HUES6 (cell line): ENCODE measurements at regions not wholly inside any gene's neighbourhood (a gene's known extent, or its start where the extent isn't known, plus 50 kb on each side); places are given as distances from the start of the nearest gene placed in this dataset.

Experiments
- H3K27ac ChIP-seq: 2 replicates; pipeline ENCODE4 v1.7.0; 2013; ENCODE audit warnings: low read depth, mild to moderate bottlenecking, low read length, inconsistent platforms
- H3K27me3 ChIP-seq: 2 replicates; pipeline ENCODE4 v1.6.1; 2013; ENCODE audit warnings: low read length; ENCODE audit not compliant: control insufficient read depth, insufficient read depth
- H3K36me3 ChIP-seq: 2 replicates; pipeline ENCODE4 v1.6.1; 2013; ENCODE audit warnings: low read length; ENCODE audit not compliant: control insufficient read depth, insufficient read depth
- H3K4me1 ChIP-seq: 2 replicates; pipeline ENCODE4 v1.6.1; 2013; ENCODE audit warnings: low read length; ENCODE audit not compliant: control insufficient read depth, insufficient read depth
- H3K4me3 ChIP-seq: 2 replicates; pipeline ENCODE4 v1.5.1; 2013; ENCODE audit warnings: low read depth, low read length
- H3K9ac ChIP-seq: one replicate; pipeline ENCODE4 v1.6.1; 2013; ENCODE audit warnings: mild to moderate bottlenecking, low read length
- H3K9me3 ChIP-seq: 2 replicates; pipeline ENCODE4 v1.6.1; 2013; ENCODE audit warnings: low read depth, low read length; ENCODE audit not compliant: control insufficient read depth, insufficient read depth

DNA sequence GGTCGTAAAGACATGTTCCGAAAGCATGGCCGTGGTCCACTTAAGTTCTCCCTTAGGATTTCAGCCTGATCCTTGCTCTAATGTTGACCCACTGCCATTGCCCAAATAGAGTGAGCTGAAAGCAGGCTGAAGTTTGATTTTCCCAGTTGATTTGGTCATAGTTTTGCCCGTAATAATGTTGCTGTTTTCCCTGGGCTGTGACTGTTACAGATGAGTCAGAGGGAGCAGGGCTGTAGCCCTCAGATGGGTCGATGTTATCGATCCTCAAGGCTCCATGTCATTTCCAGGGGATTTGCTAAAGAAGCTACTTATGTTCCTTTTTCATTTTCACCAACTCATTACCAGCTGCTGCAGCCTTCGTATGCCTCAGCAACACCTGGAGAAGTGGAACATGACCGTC, 169.0 kb upstream of the ZFHX3 start:
- no peaks in the 10 kb centered on the region for H3K36me3 ChIP-seq
- no peaks in the 10 kb centered on the region for H3K27me3 ChIP-seq
- no peak overlapping the region for H3K4me3 ChIP-seq

DNA sequence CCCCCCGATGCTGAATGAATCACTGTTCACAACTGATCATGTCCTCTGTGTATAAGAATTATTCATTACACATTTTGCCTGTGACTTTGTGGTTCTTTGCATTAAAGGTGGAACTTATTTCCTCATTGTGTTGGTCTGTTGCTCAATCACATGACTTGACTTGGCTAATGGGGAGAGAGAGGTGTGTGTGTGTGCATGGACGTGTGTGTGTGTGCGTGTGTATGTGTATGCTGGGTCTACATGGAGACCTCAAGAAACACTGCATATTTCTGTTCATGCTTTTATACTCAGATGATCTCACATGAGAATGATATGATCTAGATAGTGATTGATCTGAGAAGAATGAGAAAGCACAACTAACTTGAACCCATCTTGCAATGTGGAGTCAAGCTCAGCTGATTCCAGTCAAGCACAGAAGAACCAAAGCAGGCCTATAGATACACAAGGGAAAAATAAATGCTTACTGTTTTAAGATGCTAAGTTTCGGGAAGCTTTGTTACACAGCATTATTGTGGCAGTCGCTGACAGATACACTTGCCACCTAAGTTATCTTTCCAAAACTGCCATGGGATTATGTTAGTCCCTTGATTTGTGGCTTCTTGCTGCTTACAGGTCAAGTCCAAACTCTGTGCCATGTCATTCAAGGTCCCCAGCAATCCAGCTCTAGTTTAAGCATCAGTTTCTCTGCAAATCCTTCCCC, 167.9 kb upstream of the ZFHX3 start:
- no peak overlapping the region for H3K27ac ChIP-seq
- peaks cover 9% of the 10 kb centered on the region; the same call in 1 of the 2 replicates for H3K4me1 ChIP-seq
- H3K9ac ChIP-seq = no peak overlapping the region
- no peaks in the 10 kb centered on the region for H3K36me3 ChIP-seq
- H3K27me3 ChIP-seq = no peaks in the 10 kb centered on the region
- H3K4me3 ChIP-seq = no peak overlapping the region
- H3K9me3 ChIP-seq = peaks cover 9% of the 10 kb centered on the region

More for the DNA sequence above, 169.0 kb upstream of the ZFHX3 start:
- peaks cover 9% of the 10 kb centered on the region; the same call in 1 of the 2 replicates for H3K4me1 ChIP-seq
- H3K27ac ChIP-seq = no peak overlapping the region
- no peak overlapping the region for H3K9ac ChIP-seq
- peaks cover 9% of the 10 kb centered on the region for H3K9me3 ChIP-seq

DNA sequence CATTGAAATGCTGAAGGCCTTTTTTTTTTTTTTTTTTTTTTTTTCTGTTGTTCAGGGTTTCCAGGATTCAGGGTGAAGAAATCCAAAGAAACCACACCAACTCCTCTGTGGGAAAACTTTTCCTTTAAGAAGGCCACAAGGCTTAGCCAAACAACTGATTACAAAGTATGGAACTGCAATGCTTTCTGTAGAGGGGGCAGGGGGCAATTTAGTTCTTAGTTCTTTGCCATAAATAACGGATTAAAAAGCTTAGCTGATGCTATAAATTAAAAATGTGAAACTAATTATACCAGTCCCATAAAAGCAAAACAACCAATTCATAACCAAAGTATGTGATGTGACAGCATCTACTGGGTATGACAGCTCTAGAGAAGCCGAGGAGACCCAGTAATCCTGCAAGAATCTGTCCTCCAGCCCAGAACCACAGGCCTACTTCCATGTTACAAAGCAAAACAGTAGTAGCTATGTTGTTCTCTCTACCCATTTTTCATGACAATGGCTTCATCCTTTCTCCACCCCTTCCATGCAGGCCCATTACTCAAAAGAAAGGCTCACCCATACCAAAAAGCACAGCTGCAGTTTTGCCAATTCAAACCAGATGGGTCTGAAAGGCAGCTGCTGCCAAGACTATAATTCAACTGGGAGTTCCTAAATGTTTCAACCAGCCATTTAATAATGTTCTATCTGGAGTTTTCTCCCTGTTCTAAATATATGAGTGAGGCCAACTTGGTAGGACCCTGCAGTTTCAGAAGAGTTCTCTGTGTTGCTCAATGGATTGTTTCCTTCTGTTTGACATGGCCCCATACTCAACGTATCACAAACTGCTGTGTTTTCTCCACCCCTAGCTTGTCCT, 167.1 kb upstream of the ZFHX3 start:
- H3K9ac ChIP-seq = no peak overlapping the region
- H3K27me3 ChIP-seq = no peaks in the 10 kb centered on the region
- H3K36me3 ChIP-seq = no peaks in the 10 kb centered on the region
- H3K4me1 ChIP-seq = peaks cover 9% of the 10 kb centered on the region; the same call in 1 of the 2 replicates
- no peak overlapping the region for H3K4me3 ChIP-seq
- H3K9me3 ChIP-seq = peaks cover 9% of the 10 kb centered on the region
- H3K27ac ChIP-seq = no peak overlapping the region

DNA sequence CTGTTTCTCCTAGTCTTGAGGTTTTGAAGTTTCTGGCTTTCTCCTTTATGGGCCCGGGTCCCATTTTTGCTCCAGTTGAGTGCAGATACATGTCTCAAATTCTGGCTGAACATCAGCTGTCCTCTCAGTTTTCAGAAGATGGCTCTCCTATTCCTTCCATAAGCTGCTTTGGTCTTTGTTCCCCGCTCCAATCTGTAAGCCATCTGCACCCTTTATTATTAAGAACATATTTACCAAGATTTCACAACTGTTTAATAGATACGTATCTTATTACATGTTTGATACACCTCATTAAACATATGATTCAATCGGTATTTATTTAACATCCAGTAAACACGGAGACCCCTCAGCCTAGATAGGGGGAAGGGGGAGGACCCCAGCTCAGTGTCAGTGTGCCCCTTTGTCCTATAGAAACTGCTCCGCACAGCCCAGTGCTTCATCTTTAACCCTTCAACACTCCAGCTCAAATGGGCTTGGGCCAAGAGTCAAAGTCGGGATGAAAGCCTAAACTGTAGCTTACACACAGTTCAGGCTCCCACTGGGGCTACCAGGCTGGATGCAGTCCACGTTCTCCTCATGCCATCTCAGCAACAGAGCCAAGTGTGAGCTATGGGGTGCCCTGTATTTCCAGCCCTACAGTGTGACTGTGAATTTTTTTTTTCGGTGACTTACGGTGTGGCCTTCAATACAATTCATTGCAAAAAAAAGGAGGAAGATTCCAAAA, 166.0 kb upstream of the ZFHX3 start:
- no peak overlapping the region for H3K4me3 ChIP-seq
- no peak overlapping the region for H3K27ac ChIP-seq
- no peak overlapping the region for H3K9ac ChIP-seq
- H3K4me1 ChIP-seq = peaks cover 9% of the 10 kb centered on the region; the same call in 1 of the 2 replicates
- no peaks in the 10 kb centered on the region for H3K27me3 ChIP-seq
- H3K36me3 ChIP-seq = no peaks in the 10 kb centered on the region
- H3K9me3 ChIP-seq = peaks cover 9% of the 10 kb centered on the region

DNA sequence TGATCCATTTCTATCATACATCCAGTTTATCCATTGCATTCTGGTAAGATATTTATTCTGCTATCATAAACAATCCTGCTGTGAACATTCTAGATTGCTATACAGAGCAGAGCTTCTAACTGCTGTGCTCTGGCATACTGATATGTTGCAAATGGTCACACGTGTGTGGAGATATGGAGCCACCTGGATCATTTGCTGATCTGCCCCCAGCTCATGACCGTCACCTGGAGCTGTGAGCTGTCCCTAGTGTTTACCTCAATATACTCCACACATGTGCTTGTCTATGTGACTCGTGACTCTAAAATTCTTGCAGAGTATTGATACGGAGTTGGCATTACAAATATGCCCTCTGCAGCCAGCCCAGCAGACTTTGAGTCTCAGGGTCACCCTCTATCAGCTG, 164.5 kb upstream of the ZFHX3 start:
- no peaks in the 10 kb centered on the region for H3K27me3 ChIP-seq
- H3K9ac ChIP-seq = no peak overlapping the region
- H3K4me3 ChIP-seq = no peak overlapping the region
- H3K27ac ChIP-seq = no peak overlapping the region
- H3K9me3 ChIP-seq = peaks cover 9% of the 10 kb centered on the region
- H3K4me1 ChIP-seq = peaks cover 9% of the 10 kb centered on the region; the same call in 1 of the 2 replicates
- H3K36me3 ChIP-seq = no peaks in the 10 kb centered on the region

DNA sequence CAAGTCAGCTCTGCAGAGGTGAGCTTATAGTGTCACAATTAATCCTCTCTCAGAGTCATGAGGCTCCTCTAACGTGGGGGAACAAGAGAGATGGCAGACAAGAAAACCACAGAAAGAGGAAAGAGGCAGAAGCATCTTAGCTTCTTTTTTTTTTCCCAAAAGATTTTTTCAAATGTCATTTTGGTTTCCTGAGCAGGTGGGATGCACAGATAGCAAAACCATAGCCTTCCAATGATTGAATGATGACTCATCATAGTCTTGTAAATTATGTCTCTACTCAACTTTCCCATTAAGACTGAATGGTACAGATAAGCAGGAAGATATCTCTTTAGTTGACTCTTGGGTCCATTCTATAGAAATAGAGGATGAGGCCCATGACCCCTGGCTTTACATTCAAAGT, 162.8 kb upstream of the ZFHX3 start:
- peaks cover 9% of the 10 kb centered on the region; the same call in 1 of the 2 replicates for H3K4me1 ChIP-seq

DNA sequence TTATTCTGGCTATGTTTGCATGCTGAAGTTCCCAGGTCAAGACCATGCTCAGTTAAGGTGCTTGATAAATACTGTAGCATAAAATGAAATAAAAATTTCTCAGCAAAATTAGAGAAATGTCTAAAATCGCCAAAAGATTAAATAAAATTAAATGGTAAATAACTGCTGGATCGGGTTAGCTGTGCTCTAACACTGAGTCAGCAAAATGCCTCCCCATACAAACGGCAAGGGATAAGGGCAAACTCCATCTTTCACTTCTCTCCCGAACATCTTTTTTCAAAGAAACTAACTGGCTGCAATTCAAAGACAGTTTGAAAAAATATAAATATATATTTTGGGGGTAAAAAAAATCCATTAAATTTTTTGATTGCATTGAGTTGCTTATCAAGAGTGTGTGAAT, 162.2 kb upstream of the ZFHX3 start:
- Histone ChIP-seq H3K27ac (no peak overlapping the region), H3K9ac (no peak overlapping the region), H3K9me3 (no peaks in the 10 kb centered on the region)

More for the DNA sequence above, 162.8 kb upstream of the ZFHX3 start:
- no peaks in the 10 kb centered on the region for H3K27me3 ChIP-seq
- H3K36me3 ChIP-seq = no peaks in the 10 kb centered on the region
- no peak overlapping the region for H3K4me3 ChIP-seq
- peaks cover 4% of the 10 kb centered on the region for H3K9me3 ChIP-seq
- no peak overlapping the region for H3K9ac ChIP-seq
- H3K27ac ChIP-seq = no peak overlapping the region

DNA sequence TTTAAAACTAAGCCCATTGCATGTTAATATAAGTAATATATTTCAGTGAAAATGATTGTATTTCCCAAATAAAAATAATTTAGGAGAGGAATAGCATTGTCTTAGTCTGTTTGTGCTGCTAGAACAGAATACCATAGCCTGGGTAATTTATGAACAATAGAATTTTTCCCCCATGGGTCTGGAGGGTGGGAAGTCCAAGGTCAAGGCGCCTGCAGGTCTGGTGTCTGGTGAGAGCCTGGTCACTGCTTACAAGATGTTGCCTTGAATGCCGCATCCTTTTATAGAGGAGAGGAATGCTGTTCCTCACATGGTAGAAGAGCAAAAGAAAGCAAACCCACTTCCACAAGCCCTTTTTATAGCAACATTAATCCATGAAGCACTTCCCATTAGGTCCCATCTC, 161.3 kb upstream of the ZFHX3 start:
- Histone ChIP-seq H3K36me3 (no peaks in the 10 kb centered on the region), H3K9ac (no peak overlapping the region), H3K27ac (no peak overlapping the region), H3K4me3 (no peak overlapping the region), H3K9me3 (peaks cover 4% of the 10 kb centered on the region), H3K27me3 (no peaks in the 10 kb centered on the region), H3K4me1 (peaks cover 6% of the 10 kb centered on the region; the same call in 1 of the 2 replicates)

More for the DNA sequence above, 162.2 kb upstream of the ZFHX3 start:
- no peak overlapping the region for H3K4me3 ChIP-seq
- H3K27me3 ChIP-seq = no peaks in the 10 kb centered on the region
- no peaks in the 10 kb centered on the region for H3K36me3 ChIP-seq
- peaks cover 9% of the 10 kb centered on the region; the same call in 1 of the 2 replicates for H3K4me1 ChIP-seq

DNA sequence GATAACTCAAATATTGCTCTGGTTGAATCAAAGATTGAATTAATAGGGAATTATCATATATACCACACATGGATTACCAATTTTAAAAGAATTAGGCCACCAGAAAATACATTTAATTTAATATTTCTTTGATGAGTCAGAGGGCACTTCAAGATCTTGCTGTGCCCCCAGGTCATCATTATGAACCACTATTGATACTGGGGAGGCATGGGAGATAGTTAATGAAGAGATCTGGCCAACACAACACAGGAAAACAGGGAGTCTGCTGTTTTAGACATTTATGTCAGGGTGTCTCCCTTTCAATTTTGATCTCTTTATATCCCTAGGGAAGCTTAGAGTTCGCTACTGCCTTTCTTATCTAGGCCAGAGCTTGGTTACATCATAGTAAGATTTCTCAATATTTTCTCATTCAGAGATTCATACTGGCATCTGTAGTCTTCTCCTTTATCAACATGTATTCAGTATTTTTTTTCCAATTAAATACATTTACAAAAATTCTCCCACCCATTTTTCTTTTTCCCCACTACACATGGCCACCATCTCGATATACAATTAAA, 158.3 kb upstream of the ZFHX3 start:
- peaks cover 12% of the 10 kb centered on the region for H3K9me3 ChIP-seq
- no peak overlapping the region for H3K9ac ChIP-seq
- no peaks in the 10 kb centered on the region for H3K36me3 ChIP-seq
- H3K27ac ChIP-seq = no peak overlapping the region
- no peaks in the 10 kb centered on the region for H3K4me1 ChIP-seq
- no peak overlapping the region for H3K4me3 ChIP-seq
- no peaks in the 10 kb centered on the region for H3K27me3 ChIP-seq

DNA sequence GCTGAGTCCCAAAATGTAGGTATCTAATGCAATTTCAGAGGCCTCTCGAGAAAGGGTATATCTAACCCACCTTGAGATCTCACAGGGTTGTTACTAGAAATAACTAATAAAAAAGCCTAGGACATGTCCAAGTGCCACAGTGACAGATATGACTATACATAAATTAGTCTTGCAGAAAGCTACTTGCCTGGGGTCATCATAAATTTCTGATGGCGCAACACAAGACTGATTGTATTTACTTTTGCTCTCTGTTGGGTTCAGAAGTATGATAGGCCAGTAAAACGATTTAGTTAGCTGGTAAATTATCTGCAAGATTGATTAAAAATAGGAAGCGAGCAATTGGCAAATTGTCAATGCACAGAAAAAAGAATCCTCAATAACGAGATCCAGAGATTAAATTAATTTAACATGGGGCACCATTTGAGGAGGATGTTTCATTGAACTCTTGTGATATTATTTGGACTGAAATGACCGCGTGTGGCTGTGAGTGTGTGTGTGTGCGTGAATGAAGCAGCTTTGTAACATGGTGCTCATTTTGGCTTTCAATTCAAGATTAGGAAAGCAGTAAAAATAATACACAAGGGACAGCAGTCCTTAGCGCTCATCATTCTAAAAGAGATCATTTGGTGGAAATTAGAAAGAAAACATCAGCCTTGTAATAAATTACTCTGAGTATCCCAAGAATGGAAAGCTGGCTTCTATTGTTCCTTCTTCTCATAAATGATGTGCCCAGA, 157.4 kb upstream of the ZFHX3 start:
- Histone ChIP-seq H3K4me3 (no peak overlapping the region), H3K9ac (no peak overlapping the region), H3K9me3 (peaks cover 12% of the 10 kb centered on the region), H3K4me1 (no peaks in the 10 kb centered on the region), H3K27me3 (no peaks in the 10 kb centered on the region), H3K27ac (no peak overlapping the region), H3K36me3 (no peaks in the 10 kb centered on the region)
